ENCODE measurements at regions not wholly inside any gene's neighbourhood (a gene's known extent, or its start where the extent isn't known, plus 50 kb on each side); places are given as distances from the start of the nearest gene placed in this dataset.

DNA sequence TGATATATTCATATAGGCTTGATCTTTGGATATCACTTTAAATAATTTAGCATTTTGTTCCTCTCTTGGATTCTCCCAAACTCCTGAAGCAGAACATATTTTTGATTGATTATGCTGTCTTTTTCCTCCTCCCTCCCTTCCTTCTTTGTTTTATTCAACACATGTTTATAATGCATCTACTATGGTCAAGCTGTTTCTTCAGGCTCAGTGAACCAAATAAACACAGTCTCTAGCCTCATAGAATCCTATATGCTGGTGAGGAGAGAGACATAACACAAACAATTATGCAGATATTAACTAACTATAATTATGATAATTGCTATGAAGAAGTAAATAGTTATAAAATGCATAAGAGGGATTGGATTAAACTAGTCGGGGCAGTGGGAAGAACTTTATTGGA lies 1023.6 kb upstream of the RAG2 start:
- TF ChIP-seq, protein P1, sequence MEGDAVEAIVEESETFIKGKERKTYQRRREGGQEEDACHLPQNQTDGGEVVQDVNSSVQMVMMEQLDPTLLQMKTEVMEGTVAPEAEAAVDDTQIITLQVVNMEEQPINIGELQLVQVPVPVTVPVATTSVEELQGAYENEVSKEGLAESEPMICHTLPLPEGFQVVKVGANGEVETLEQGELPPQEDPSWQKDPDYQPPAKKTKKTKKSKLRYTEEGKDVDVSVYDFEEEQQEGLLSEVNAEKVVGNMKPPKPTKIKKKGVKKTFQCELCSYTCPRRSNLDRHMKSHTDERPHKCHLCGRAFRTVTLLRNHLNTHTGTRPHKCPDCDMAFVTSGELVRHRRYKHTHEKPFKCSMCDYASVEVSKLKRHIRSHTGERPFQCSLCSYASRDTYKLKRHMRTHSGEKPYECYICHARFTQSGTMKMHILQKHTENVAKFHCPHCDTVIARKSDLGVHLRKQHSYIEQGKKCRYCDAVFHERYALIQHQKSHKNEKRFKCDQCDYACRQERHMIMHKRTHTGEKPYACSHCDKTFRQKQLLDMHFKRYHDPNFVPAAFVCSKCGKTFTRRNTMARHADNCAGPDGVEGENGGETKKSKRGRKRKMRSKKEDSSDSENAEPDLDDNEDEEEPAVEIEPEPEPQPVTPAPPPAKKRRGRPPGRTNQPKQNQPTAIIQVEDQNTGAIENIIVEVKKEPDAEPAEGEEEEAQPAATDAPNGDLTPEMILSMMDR (IDR thresholded peaks at IDR 0.05): no peak
- H3K4me1 Mint-ChIP-seq: no peaks in the 10 kb centered on the region
- H3K27ac ChIP-seq (ENCODE audit: low read depth in 1 of 2, low read length in 2 of 2): no peak overlapping the region
- intact Hi-C loops (cut with micrococcal nuclease): no loop called here
- H3K27me3 Mint-ChIP-seq (ENCODE audit: low read depth in 3 of 3): peaks cover 0 to 2% (median 0%) of the 10 kb centered on the region in 3 donors
- H4K20me1 ChIP-seq (ENCODE audit: insufficient read depth, low read length): no peaks in the 10 kb centered on the region
- H3K27me3 ChIP-seq (ENCODE audit: control insufficient read depth in 2 of 2, insufficient read depth in 2 of 2, low read length in 2 of 2): no peaks in the 10 kb centered on the region
- H3K36me3 ChIP-seq (replicated peaks in 1 of 2; ENCODE audit: control insufficient read depth in 1 of 2, insufficient read depth in 2 of 2, low read length in 2 of 2): no peaks in the 10 kb centered on the region
- 88% methylated on average over 1 of the region's 1 CpG for WGBS (ENCODE audit: insufficient coverage)
- no peak overlapping the region for H3K9ac ChIP-seq (ENCODE audit: insufficient read depth, low read length, poor library complexity, severe bottlenecking)
- H3K4me1 ChIP-seq (ENCODE audit: control insufficient read depth in 1 of 2, insufficient read depth in 2 of 2, low read length in 2 of 2): no peaks in the 10 kb centered on the region
- H3K4me3 Mint-ChIP-seq: no peak overlapping the region
- H3K27ac Mint-ChIP-seq: no peak overlapping the region
- DNase-seq: no peak
- no peak overlapping the region for H3K4me3 ChIP-seq (replicated peaks in 1 of 3; ENCODE audit: low read depth in 2 of 3, low read length in 3 of 3)
- H3K4me2 ChIP-seq (replicated peaks; ENCODE audit: extremely low read depth, low read length, poor library complexity, severe bottlenecking): no peak overlapping the region
- H2AFZ ChIP-seq (ENCODE audit: insufficient read depth, low read depth, low read length, poor library complexity, severe bottlenecking): no peak overlapping the region
- peaks cover 13 to 19% of the 10 kb centered on the region in 2 donors for H3K9me3 ChIP-seq (replicated peaks in 1 of 2; ENCODE audit: control insufficient read depth in 1 of 2, insufficient read depth in 1 of 2, low read length in 2 of 2)
- H3K79me2 ChIP-seq (ENCODE audit: insufficient read depth, low read length): no peaks in the 10 kb centered on the region
- H3K9me3 Mint-ChIP-seq: peaks cover 7 to 17% (median 15%) of the 10 kb centered on the region in 7 donors
- no peaks in the 10 kb centered on the region for H3K36me3 Mint-ChIP-seq

DNA sequence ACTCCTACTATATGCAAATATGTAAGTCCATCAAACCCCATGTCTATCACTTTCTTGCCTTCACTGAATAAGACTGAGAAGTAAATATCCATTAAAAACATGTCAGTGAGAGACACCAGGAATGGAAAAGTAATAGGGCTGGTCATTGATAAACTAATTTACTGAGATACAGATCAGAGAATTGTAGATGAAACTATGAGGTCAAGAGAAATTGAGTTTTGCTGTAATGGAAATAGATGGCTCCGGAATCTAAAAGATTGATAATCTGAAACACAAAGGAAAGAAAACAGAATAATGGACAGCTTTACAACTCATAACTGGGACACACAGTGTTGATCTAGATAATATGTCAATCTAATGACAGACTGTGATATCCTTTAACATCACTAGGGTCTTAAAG lies 1018.3 kb upstream of the RAG2 start:
- Histone ChIP-seq H3K27me3 (ENCODE audit: control insufficient read depth in 2 of 2, insufficient read depth in 2 of 2, low read length in 2 of 2) (no peaks in the 10 kb centered on the region), H3K27ac (ENCODE audit: low read depth in 1 of 2, low read length in 2 of 2) (no peak overlapping the region), H3K36me3 (replicated peaks in 1 of 2; ENCODE audit: control insufficient read depth in 1 of 2, insufficient read depth in 2 of 2, low read length in 2 of 2) (no peaks in the 10 kb centered on the region), H2AFZ (ENCODE audit: insufficient read depth, low read depth, low read length, poor library complexity, severe bottlenecking) (no peak overlapping the region), H3K4me3 (replicated peaks in 1 of 3; ENCODE audit: low read depth in 2 of 3, low read length in 3 of 3) (no peak overlapping the region), H3K9me3 (replicated peaks in 1 of 2; ENCODE audit: control insufficient read depth in 1 of 2, insufficient read depth in 1 of 2, low read length in 2 of 2) (peaks cover 10 to 19% of the 10 kb centered on the region in 2 donors), H4K20me1 (ENCODE audit: insufficient read depth, low read length) (no peaks in the 10 kb centered on the region), H3K4me1 (ENCODE audit: control insufficient read depth in 1 of 2, insufficient read depth in 2 of 2, low read length in 2 of 2) (no peaks in the 10 kb centered on the region), H3K79me2 (ENCODE audit: insufficient read depth, low read length) (no peaks in the 10 kb centered on the region), H3K4me2 (replicated peaks; ENCODE audit: extremely low read depth, low read length, poor library complexity, severe bottlenecking) (no peak overlapping the region), H3K9ac (ENCODE audit: insufficient read depth, low read length, poor library complexity, severe bottlenecking) (no peak overlapping the region)
- TF ChIP-seq, protein P1 (IDR thresholded peaks at IDR 0.05): no peak
- WGBS (ENCODE audit: insufficient coverage): no CpG with 5 or more reads among the region's 1 CpG
- intact Hi-C loops (cut with micrococcal nuclease): no loop called here
- H3K9me3 Mint-ChIP-seq: peaks cover 5 to 17% (median 11%) of the 10 kb centered on the region in 7 donors
- no peak overlapping the region for H3K27ac Mint-ChIP-seq
- no peaks in the 10 kb centered on the region for H3K4me1 Mint-ChIP-seq
- no peaks in the 10 kb centered on the region for H3K36me3 Mint-ChIP-seq
- H3K4me3 Mint-ChIP-seq: no peak overlapping the region
- DNase-seq: no peak
- peaks cover 0 to 2% (median 0%) of the 10 kb centered on the region in 3 donors for H3K27me3 Mint-ChIP-seq (ENCODE audit: low read depth in 3 of 3)
